ENCODE measurements at regions not wholly inside any gene's neighbourhood (a gene's known extent, or its start where the extent isn't known, plus 50 kb on each side); places are given as distances from the start of the nearest gene placed in this dataset.

GRCh38 chr1:83692524-83693381 lies 306.2 kb downstream of the TTLL7 start:
- DNase-seq (ENCODE audit: low read depth): no peak
- H3K4me3 ChIP-seq (ENCODE audit: low read depth, low read length): no peak overlapping the region
- no peak for TF ChIP-seq CTCF (IDR thresholded peaks at IDR 0.05; ENCODE audit: low read depth, low read length, missing control alignments)

GRCh38 chr1:83691953-83692500 lies 306.9 kb downstream of the TTLL7 start:
- no peak for TF ChIP-seq CTCF (IDR thresholded peaks at IDR 0.05; ENCODE audit: low read depth, low read length, missing control alignments)
- no peak for DNase-seq (ENCODE audit: low read depth)
- H3K4me3 ChIP-seq (ENCODE audit: low read depth, low read length): no peak overlapping the region

- no peak for TF ChIP-seq CTCF (IDR thresholded peaks at IDR 0.05; ENCODE audit: low read depth, low read length, missing control alignments)
- DNase-seq (ENCODE audit: low read depth): no peak
- H3K4me3 ChIP-seq (ENCODE audit: low read depth, low read length): no peak overlapping the region
Measured at GRCh38 chr1:83689921-83690868, 308.7 kb downstream of the TTLL7 start.

GRCh38 chr1:83682132-83682531 lies 316.8 kb downstream of the TTLL7 start:
- no peak overlapping the region for H3K4me3 ChIP-seq (ENCODE audit: low read depth, low read length)
- TF ChIP-seq CTCF (IDR thresholded peaks at IDR 0.05; ENCODE audit: low read depth, low read length, missing control alignments): no peak
- DNase-seq (ENCODE audit: low read depth): no peak

- TF ChIP-seq CTCF (IDR thresholded peaks at IDR 0.05; ENCODE audit: low read depth, low read length, missing control alignments): no peak
- no peak overlapping the region for H3K4me3 ChIP-seq (ENCODE audit: low read depth, low read length)
- no peak for DNase-seq (ENCODE audit: low read depth)
Measured at GRCh38 chr1:83676106-83676505, 322.8 kb downstream of the TTLL7 start.

GRCh38 chr1:83673312-83673711 lies 325.6 kb downstream of the TTLL7 start:
- no peak overlapping the region for H3K4me3 ChIP-seq (ENCODE audit: low read depth, low read length)
- no peak for TF ChIP-seq CTCF (IDR thresholded peaks at IDR 0.05; ENCODE audit: low read depth, low read length, missing control alignments)
- no peak for DNase-seq (ENCODE audit: low read depth)

Measured in GM12864 (cell line).